Aorta (tissue), 5 donors: ENCODE measurements at regions not wholly inside any gene's neighbourhood (a gene's known extent, or its start where the extent isn't known, plus 50 kb on each side); places are given as distances from the start of the nearest gene placed in this dataset.
A peak's percentile ranks its signal among the peaks of the same experiment; 100 is the strongest.

ENCODE experiments used
- ATAC-seq: fragments of 200-7000 bp; cut with Tn5 transposase; one replicate; pipeline ENCODE4 v1.9.1; 2022; ENCODE audit warnings: moderate library complexity; ENCODE audit not compliant: low FRiP score
- DNase-seq, 2 donors: peaks; one replicate each; pipeline ENCODE4 v3.0.0-alpha.2; 2020
- H3K27ac ChIP-seq, 2 donors: one replicate each; pipeline ENCODE4 v1.5.1; 2013; ENCODE audit warnings: low read length in 2 of 2, mild to moderate bottlenecking in 2 of 2, moderate library complexity in 2 of 2, control low read depth in 1 of 2, inconsistent platforms in 1 of 2, low read depth in 1 of 2
- H3K27me3 ChIP-seq, 2 donors: one replicate each; pipeline ENCODE4 v1.6.1; 2013; ENCODE audit warnings: control low read depth in 1 of 2, low read length in 1 of 2, mild to moderate bottlenecking in 1 of 2, moderate library complexity in 1 of 2; ENCODE audit not compliant: insufficient read depth in 2 of 2, control insufficient read depth in 1 of 2
- H3K36me3 ChIP-seq, 2 donors: one replicate each; pipeline ENCODE4 v1.6.1; 2013; ENCODE audit warnings: control low read depth in 1 of 2, low read length in 1 of 2, mild to moderate bottlenecking in 1 of 2; ENCODE audit not compliant: insufficient read depth in 2 of 2, control insufficient read depth in 1 of 2
- H3K4me1 ChIP-seq, 2 donors: one replicate each; pipeline ENCODE4 v1.6.1; 2013; ENCODE audit warnings: low read length in 2 of 2, control low read depth in 1 of 2, mild to moderate bottlenecking in 1 of 2, moderate library complexity in 1 of 2; ENCODE audit not compliant: insufficient read depth in 2 of 2, control insufficient read depth in 1 of 2
- H3K4me3 ChIP-seq, 2 donors: one replicate each; pipeline ENCODE4 v1.5.1; 2013; ENCODE audit warnings: low read length in 2 of 2, control low read depth in 1 of 2, mild to moderate bottlenecking in 1 of 2
- H3K9me3 ChIP-seq: one replicate; pipeline ENCODE4 v1.6.1; 2013; ENCODE audit warnings: mild to moderate bottlenecking, low read length; ENCODE audit not compliant: control insufficient read depth
- WGBS, 2 donors: extraction: QIAGEN DNeasy Blood & Tissue Kit; methylation state at CpG; one replicate each; pipeline ENCODE4 v1.1.7; 2013; 5-methylcytosine and 5-hydroxymethylcytosine counted together
- intact Hi-C, 2 donors: fragments of 100-400 bp; cut with DNase I; formaldehyde crosslinking; loops; one replicate each; pipeline versions ENCODE4 v1.14.2 to v1.15.0; 2022
- donor health status: healthy with polysubstance abuse.
- donor health status: Bipolar disorder and iron deficiency.
- donor health status: DM: no; HTN: no; CAD: no.
- donor health status: DM: no; HTN: no; CAD: no.
- donor health status: DM: yes; HTN: yes; CAD: no.

GRCh38 chr18:27372386-27372785, 187.3 kb upstream of the CHST9 start:
- no peak for ATAC-seq
- peaks cover 0 to 1% of the 10 kb centered on the region in 2 donors for H3K27me3 ChIP-seq
- no peaks in the 10 kb centered on the region for H3K4me1 ChIP-seq
- 0 to 14% methylated on average over 1 of the region's 1 CpG for WGBS, 2 donors
- H3K4me3 ChIP-seq = no peak overlapping the region
- no peaks in the 10 kb centered on the region for H3K9me3 ChIP-seq
- no peaks in the 10 kb centered on the region for H3K36me3 ChIP-seq
- intact Hi-C loops = no loop called here
- no peak overlapping the region for H3K27ac ChIP-seq
- no peak for DNase-seq

- Histone ChIP-seq H3K4me3 (no peak overlapping the region), H3K27me3 (no peaks in the 10 kb centered on the region), H3K4me1 (no peaks in the 10 kb centered on the region), H3K27ac (no peak overlapping the region), H3K36me3 (no peaks in the 10 kb centered on the region), H3K9me3 (no peaks in the 10 kb centered on the region)
- 51 to 65% methylated on average over 5 of the region's 5 CpGs for WGBS, 2 donors
- intact Hi-C loops = no loop called here
- ATAC-seq = peak; percentile 19
- no peak for DNase-seq
Measured at GRCh38 chr18:27366665-27367064, 181.6 kb upstream of the CHST9 start.

GRCh38 chr18:27366151-27366550, 181.0 kb upstream of the CHST9 start:
- Histone ChIP-seq H3K36me3 (no peaks in the 10 kb centered on the region), H3K4me3 (no peak overlapping the region), H3K4me1 (no peaks in the 10 kb centered on the region), H3K27ac (no peak overlapping the region), H3K27me3 (no peaks in the 10 kb centered on the region), H3K9me3 (no peaks in the 10 kb centered on the region)
- WGBS, 2 donors = 68 to 86% methylated on average over 1 of the region's 1 CpG
- DNase-seq = no peak
- intact Hi-C loops = no loop called here
- no peak for ATAC-seq

- H3K27me3 ChIP-seq = no peaks in the 10 kb centered on the region
- no peak overlapping the region for H3K27ac ChIP-seq
- intact Hi-C loops = no loop called here
- ATAC-seq (no peak), DNase-seq (no peak)
- H3K4me1 ChIP-seq = no peaks in the 10 kb centered on the region
- no peaks in the 10 kb centered on the region for H3K36me3 ChIP-seq
- H3K4me3 ChIP-seq = no peak overlapping the region
- no peaks in the 10 kb centered on the region for H3K9me3 ChIP-seq
Measured at GRCh38 chr18:27363872-27364271, 178.8 kb upstream of the CHST9 start.

- no peaks in the 10 kb centered on the region for H3K9me3 ChIP-seq
- WGBS, 2 donors = 37 to 41% methylated on average over 2 of the region's 2 CpGs
- H3K36me3 ChIP-seq = no peaks in the 10 kb centered on the region
- intact Hi-C loops = no loop called here
- ATAC-seq = no peak
- H3K27ac ChIP-seq = no peak overlapping the region
- H3K4me1 ChIP-seq = no peaks in the 10 kb centered on the region
- no peaks in the 10 kb centered on the region for H3K27me3 ChIP-seq
- no peak for DNase-seq
- no peak overlapping the region for H3K4me3 ChIP-seq
Measured at GRCh38 chr18:27361477-27361876, 176.4 kb upstream of the CHST9 start.

GRCh38 chr18:27355308-27355707, 170.2 kb upstream of the CHST9 start:
- Histone ChIP-seq H3K4me3 (no peak overlapping the region), H3K27me3 (no peaks in the 10 kb centered on the region), H3K36me3 (no peaks in the 10 kb centered on the region), H3K9me3 (no peaks in the 10 kb centered on the region), H3K4me1 (no peaks in the 10 kb centered on the region), H3K27ac (no peak overlapping the region)
- ATAC-seq (no peak), DNase-seq (no peak)
- intact Hi-C loops = no loop called here
- WGBS, 2 donors = 89 to 91% methylated on average over 5 of the region's 5 CpGs

GRCh38 chr18:27353273-27353672, 168.2 kb upstream of the CHST9 start:
- H3K27ac ChIP-seq = no peak overlapping the region
- DNase-seq (no peak), ATAC-seq (peak; percentile 34)
- H3K4me3 ChIP-seq = no peak overlapping the region
- 81 to 87% methylated on average over 4 of the region's 4 CpGs for WGBS, 2 donors
- no peaks in the 10 kb centered on the region for H3K27me3 ChIP-seq
- no peaks in the 10 kb centered on the region for H3K36me3 ChIP-seq
- no peaks in the 10 kb centered on the region for H3K4me1 ChIP-seq
- intact Hi-C loops = no loop called here
- H3K9me3 ChIP-seq = no peaks in the 10 kb centered on the region

GRCh38 chr18:27349284-27349882, 164.3 kb upstream of the CHST9 start:
- ATAC-seq (no peak), DNase-seq (no peak)
- Histone ChIP-seq H3K27ac (no peak overlapping the region), H3K27me3 (no peaks in the 10 kb centered on the region), H3K36me3 (no peaks in the 10 kb centered on the region), H3K4me3 (no peak overlapping the region), H3K4me1 (no peaks in the 10 kb centered on the region), H3K9me3 (no peaks in the 10 kb centered on the region)
- intact Hi-C loops = no loop called here
- 70% methylated on average over 4 of the region's 4 CpGs for WGBS, 2 donors

- Histone ChIP-seq H3K4me1 (no peaks in the 10 kb centered on the region), H3K4me3 (no peak overlapping the region), H3K9me3 (no peaks in the 10 kb centered on the region), H3K27me3 (no peaks in the 10 kb centered on the region), H3K36me3 (no peaks in the 10 kb centered on the region), H3K27ac (no peak overlapping the region)
- no peak for ATAC-seq
- intact Hi-C loops = no loop called here
- 72 to 78% methylated on average over 1 of the region's 1 CpG for WGBS, 2 donors
- no peak for DNase-seq
Measured at GRCh38 chr18:27331606-27332005, 146.5 kb upstream of the CHST9 start.
